MM.1S (cell line): ENCODE measurements at regions not wholly inside any gene's neighbourhood (a gene's known extent, or its start where the extent isn't known, plus 50 kb on each side); places are given as distances from the start of the nearest gene placed in this dataset.

Experiments
- EZH2 ChIP-seq: fragments of 300-600 bp; sonication (generic); optimal IDR thresholded peaks from 2 replicates; pipeline ENCODE3; 2017; ENCODE audit warnings: low read depth, mild to moderate bottlenecking, antibody characterized with exemption, low read length, mixed read lengths
- EZH2phosphoT487 ChIP-seq: fragments of 300-600 bp; sonication (generic); IDR thresholded peaks from 2 replicates; pipeline ENCODE4 v1.6.1; 2018; ENCODE audit warnings: antibody characterized with exemption, low read length
- TF ChIP-seq, protein P1 (sequence below): fragments of 300-600 bp; sonication (generic); IDR thresholded peaks from 2 replicates; pipeline ENCODE4 v1.5.1; 2016; ENCODE audit warnings: antibody characterized with exemption, low read length, mixed read lengths

DNA sequence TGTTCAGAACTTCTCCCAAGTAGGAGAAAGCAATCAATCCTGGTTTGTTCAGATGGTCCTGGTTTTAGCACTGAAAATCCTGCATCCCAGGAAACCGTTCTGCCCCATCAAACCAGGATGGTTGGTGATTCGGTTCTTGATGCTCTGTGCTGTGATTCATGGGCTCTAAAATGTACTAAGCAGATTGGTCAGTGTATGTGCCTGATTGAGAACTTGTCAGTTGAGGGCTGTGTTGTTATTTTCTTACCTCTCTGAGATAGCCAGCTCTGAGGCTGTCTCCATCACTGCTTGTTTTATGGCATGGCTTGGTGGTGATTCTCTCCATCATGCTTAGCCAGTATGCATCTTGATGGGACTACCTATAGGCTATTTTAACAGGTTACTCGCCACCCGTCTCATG lies 246.9 kb upstream of the RBFOX1 start:
- TF ChIP-seq EZH2: no peak
- TF ChIP-seq, protein P1, sequence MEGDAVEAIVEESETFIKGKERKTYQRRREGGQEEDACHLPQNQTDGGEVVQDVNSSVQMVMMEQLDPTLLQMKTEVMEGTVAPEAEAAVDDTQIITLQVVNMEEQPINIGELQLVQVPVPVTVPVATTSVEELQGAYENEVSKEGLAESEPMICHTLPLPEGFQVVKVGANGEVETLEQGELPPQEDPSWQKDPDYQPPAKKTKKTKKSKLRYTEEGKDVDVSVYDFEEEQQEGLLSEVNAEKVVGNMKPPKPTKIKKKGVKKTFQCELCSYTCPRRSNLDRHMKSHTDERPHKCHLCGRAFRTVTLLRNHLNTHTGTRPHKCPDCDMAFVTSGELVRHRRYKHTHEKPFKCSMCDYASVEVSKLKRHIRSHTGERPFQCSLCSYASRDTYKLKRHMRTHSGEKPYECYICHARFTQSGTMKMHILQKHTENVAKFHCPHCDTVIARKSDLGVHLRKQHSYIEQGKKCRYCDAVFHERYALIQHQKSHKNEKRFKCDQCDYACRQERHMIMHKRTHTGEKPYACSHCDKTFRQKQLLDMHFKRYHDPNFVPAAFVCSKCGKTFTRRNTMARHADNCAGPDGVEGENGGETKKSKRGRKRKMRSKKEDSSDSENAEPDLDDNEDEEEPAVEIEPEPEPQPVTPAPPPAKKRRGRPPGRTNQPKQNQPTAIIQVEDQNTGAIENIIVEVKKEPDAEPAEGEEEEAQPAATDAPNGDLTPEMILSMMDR: no peak
- no peak for TF ChIP-seq EZH2phosphoT487
